Epidermal melanocyte (primary cell): ENCODE measurements at regions not wholly inside any gene's neighbourhood (a gene's known extent, or its start where the extent isn't known, plus 50 kb on each side); places are given as distances from the start of the nearest gene placed in this dataset.

Experiments used
- DNase-seq: peaks from one replicate; pipeline ENCODE4 v3.0.0; 2011; ENCODE audit warnings: low spot score; ENCODE audit not compliant: insufficient read length

DNA sequence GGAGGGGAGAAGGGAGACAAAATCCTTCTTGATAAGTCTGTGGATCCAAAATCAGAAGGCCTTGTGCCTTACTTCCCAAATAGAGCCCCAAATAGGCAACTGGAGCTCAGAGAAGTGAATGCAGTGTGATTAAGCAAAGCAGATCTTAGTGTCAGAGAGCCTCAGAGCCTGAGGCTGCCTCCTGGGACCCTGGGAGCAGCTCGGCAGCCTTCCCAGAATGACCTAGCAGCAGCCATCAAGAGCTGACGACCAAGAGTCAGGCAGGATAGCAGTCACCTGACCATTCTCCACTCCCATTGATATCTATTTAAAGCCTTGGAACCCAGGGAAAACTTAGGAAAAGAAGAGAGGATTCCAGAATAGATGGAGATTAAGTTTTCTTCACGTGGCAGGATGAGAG is 78.0 kb upstream of the SMYD2 start:
- DNase-seq, result no peak

DNA sequence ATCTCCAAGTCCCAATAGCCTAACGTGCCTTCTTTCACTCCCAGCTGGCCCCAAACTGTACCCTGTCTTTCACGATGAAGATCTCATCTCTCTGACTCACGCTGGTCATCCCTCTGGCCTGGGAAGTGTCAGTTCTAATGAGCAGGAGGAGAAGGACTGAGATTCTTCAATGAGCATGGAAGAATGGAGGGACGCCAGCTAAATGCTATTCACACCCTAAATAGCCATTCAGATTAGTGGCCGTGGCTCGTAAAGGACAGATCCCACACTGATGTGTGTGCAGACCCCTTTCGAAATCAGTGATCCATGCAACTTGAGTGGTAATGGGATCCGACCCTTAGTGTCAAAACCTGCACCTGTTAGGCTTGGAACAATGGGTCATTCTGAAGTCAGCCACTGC is 75.9 kb upstream of the SMYD2 start:
- no peak for DNase-seq

DNA sequence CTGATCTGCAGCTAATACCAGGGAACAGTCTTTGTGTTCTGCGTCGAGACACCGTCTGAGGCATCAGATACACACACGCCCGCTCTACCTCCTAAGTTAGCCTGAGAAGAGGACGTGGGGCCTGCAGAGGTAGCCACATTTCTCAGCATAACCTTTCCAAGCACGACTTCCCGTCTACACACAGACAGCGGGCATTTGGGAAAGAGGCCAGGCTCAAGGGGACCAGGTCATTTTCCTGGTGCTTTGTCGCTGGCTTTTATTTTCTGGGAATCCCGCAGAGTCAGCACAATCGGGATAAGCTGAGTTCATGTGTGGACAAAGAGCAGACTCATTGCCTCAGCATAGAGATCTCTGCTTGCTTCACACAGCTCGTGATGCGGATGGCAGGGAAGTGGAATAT is 72.5 kb upstream of the SMYD2 start:
- DNase-seq, result no peak

DNA sequence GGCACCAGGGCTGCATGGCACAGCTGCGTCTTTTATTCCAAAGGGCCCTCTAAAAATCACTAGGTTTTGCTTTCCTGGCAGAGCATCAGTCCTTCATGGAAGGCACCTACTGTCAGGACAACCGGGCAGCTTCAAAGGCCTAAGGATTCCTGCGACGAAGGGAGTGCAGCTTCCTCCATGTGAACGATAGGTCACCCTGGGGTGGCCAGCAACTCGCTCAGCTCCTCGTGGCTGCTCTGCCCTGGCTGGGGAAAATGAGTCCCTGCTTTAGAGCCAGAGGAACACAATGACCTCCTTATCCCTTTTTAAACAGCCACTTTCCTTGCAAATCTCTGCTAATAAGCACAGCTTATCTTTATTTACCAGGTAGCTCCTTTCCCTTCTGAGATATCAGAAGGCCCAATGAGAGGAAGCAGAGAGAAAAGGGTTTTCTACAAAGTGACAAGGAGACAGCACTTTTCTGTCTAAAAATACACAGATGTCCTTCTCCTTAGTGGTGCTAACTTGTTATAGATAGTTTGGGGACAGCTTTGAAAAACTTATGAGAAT is 71.6 kb upstream of the SMYD2 start:
- no peak for DNase-seq

DNA sequence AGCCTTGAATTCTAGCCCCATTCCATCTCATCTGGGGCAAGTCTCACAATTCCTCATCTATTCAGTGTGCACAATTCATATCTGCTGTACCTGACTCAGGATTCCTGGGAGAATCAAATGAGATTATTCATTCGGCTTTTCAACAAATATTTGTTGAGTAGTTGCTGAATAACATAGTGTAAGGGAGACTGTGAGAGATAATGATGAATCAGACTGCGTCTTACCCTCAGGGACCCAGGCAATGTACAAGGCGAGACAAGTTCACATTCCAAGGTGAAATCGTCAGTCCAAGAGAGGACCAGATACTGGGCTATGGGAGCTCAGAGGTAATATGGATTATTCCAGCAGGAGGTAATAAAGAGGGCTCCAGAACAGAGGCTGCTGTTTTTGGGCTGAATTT is 67.8 kb upstream of the SMYD2 start:
- no peak for DNase-seq

DNA sequence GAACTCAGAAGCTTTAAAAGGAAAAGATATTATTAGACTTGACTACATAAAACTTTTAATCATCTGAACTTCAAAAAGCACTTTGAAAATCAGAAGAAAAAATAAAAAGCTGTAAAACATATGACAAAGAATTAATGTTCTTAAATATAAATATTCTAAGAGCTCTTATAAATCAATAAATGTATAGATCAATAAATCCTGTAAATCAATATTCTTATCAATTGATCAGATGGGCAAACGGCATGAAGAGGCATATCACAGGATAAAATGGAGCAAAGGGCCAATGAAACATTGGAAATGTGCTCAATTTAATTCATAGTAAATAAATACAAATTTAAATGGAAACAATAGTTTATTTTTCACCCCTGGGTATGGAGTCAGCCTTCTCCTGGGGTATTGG is 66.1 kb upstream of the SMYD2 start:
- DNase-seq, result no peak

DNA sequence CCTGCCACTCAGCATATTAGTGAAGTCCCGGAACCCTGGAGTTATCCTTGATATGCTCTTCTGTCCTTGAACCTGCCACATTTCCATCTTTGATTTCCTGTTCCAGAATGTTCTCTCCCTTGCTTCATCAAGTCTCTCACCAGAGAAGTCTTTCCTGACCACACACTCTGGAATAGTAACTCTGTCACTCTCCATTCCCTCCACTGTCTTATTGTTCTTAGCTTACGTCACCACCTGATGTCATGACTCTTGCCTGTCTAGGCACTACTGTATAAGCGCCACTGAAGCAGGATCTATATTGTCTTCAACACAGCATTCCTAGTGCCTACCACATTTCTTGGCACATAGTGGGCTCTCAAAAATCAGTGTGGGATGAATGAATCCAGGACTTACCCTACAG is 65.4 kb upstream of the SMYD2 start:
- DNase-seq, result no peak

DNA sequence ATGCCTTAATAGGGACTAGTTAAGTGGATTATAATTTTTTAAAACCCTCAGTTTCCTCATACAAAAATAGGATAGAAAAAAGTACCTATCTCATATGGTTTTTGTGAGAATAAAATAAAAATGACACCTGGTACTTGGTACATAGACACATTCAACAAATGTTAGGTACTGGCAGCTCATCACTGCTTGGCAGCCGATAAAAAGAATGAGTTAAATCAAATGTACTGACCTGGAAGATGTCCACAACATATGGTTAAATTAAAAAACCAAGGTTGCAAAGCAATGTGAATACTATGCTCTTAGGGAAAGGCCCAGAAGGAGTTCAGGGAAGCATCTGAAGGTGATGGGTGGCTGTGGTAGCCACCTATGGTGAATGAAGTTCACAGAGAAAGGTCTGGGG is 64.9 kb upstream of the SMYD2 start:
- DNase-seq, result no peak

DNA sequence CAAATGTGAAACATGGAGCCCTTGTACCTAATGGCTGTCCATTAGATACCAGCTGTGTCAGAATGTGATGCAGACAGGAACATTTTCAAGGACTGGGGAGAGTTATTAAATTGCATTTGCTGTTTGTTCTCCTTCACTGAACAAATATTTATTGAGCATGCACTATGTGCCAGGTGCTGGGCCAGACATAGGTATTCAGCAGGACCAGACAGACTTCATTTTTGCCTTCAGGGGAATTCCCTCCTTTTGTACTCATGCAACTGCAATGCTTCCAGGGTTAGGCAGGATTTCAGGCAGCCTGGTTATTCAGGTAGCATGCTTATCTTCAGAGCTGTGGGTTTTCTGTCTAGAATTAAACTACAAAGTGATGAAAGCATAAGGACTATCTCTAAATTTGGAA is 64.2 kb upstream of the SMYD2 start:
- DNase-seq, result no peak

DNA sequence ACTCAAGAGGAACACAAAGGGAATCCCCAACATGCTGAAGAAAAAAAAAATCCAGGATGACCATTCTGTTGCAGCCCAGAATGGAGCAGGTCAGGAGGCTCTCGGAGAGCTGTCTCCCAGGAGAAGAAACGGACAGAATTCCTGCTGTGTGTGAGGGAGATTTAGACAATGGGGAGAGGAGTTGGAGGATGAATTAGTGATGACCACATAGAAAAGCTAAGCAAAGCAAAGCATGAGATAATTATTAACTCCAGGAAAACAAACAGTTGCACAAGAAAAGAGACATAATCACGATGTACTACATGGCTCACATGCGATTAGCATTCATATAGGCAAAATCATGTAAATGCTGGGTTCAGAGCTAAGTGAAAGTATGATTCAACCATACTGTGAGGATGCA is 61.1 kb upstream of the SMYD2 start:
- no peak for DNase-seq

DNA sequence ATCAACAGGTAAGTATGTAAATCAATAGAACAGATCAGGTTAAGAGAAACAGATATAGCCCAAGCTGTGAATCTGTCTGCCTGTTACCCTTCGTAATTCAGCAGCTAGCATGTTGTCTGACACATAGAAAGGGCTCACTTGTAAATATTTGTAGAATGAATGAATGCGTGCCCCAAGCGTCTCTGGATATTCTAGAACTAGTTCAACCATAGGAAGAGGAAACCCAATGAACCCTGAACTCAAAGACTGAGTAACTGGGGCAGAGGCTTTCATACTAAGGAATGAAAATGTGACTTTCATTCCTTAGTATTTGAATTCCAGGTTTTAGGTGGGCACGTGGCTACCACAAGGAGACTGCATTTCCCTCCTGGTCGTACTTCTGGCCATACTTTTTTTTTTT is 60.1 kb upstream of the SMYD2 start:
- DNase-seq, result no peak

DNA sequence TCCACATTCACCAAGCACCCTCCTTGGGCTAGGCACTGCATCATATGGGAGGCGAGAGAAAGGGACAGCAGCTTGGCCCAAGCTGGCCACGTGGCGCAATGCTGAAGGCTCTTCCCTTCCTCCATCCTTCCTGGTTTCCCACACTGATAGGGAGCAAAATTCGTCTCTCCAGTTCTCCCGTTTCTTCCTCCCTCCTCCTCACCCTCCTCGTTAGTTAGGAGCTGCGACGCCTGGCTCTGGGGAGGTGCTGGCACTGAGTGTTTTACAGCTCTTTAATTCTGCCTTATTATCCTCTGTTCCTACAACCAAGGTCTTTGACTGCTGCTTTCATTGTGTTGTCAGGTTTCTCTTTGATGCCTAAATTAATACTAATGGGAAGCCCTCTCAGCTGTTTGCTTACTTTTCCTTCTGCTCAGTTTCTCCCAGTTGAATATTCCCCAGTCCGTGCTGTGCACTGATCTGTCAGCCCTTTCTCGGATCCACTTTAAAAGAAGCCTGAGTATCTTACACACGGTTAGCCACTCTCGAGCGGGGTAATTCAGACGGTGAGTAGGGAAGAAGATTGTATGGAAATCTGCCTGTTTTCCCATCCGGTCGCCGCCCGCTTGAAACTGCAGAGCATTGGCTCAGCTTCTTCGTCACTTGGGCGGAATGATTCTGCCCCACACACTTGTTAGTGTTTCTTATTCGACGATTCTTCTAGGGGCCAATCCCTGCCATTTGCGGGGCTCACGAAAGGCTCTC is 56.2 kb upstream of the SMYD2 start:
- no peak for DNase-seq

DNA sequence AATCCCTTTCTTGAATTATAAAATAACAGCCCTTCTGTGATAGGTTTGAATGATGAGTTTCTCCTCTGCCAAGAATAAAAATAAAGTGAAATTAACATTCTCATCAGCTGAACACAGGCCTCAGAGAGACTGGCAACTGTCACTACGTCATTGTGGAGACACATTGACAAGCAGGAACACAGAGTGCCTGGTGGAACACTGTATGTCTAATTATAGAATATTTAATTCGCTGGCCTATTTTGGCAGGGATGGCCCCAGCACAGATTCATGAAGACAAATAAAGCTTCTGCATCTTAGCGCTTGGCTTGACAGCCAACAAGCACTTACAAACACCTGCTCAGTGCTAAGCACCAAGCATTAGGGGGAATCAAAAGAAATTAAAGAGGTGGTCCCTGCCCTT is 52.0 kb upstream of the SMYD2 start:
- no peak for DNase-seq

DNA sequence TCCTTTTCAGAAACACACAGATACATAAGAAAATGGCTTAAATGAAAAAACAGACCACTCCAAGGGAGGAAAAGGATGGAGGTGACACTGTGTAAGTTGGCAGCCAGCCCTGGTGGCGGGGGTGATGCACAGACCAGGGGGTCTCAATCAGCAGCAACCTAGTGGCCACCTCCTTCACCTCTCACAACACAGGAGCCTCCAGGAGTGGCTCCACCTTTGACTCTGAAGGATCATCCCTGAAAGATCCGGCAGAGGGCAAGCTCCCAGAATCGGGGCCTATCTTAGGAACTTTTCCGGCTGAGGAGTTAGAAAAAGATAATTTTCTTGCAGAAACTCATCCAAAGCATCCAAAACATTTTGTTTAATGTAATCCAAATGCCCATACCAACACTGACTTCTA is 51.2 kb upstream of the SMYD2 start:
- no peak for DNase-seq
